ENCODE measurements at regions not wholly inside any gene's neighbourhood (a gene's known extent, or its start where the extent isn't known, plus 50 kb on each side); places are given as distances from the start of the nearest gene placed in this dataset.

DNA sequence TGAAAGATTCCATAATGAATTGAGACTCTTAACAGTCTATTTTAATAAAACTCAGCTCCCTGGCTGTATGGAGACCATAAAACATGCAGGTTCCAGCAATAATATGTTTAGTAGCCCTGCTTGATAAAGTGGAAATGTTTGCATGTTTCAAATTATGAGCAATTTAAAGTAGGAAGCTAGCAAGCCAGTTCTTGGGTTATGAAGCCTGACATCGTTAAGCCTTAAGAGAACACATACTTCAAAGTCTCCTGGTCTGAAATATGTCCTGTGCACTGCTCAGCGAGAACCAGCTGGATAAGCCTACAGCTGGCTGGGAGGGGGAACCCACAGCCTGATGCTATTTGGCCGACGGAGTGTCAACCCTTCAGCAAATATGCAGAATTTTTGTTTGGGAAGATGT lies 140.3 kb downstream of the SALL1 start:
- DNase-seq (ENCODE audit: low spot score), result no peak
- CTCF ChIA-PET, result no interaction called here
- TF ChIP-seq NR3C1 (CRISPR knock-in tag; conservative IDR thresholded peaks at IDR 0.05; ENCODE audit: low read depth) (no peak), ZNF263 (CRISPR knock-in tag; IDR thresholded peaks at IDR 0.05; ENCODE audit: low read depth) (no peak), JUN (CRISPR knock-in tag; IDR thresholded peaks at IDR 0.05) (no peak), FOXP1 (CRISPR knock-in tag; IDR thresholded peaks at IDR 0.05; ENCODE audit: borderline replicate concordance) (no peak)
- TF ChIP-seq, protein P1, sequence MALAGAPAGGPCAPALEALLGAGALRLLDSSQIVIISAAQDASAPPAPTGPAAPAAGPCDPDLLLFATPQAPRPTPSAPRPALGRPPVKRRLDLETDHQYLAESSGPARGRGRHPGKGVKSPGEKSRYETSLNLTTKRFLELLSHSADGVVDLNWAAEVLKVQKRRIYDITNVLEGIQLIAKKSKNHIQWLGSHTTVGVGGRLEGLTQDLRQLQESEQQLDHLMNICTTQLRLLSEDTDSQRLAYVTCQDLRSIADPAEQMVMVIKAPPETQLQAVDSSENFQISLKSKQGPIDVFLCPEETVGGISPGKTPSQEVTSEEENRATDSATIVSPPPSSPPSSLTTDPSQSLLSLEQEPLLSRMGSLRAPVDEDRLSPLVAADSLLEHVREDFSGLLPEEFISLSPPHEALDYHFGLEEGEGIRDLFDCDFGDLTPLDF (CRISPR knock-in tag; IDR thresholded peaks at IDR 0.05), result no peak
- TF ChIP-seq, protein P2, sequence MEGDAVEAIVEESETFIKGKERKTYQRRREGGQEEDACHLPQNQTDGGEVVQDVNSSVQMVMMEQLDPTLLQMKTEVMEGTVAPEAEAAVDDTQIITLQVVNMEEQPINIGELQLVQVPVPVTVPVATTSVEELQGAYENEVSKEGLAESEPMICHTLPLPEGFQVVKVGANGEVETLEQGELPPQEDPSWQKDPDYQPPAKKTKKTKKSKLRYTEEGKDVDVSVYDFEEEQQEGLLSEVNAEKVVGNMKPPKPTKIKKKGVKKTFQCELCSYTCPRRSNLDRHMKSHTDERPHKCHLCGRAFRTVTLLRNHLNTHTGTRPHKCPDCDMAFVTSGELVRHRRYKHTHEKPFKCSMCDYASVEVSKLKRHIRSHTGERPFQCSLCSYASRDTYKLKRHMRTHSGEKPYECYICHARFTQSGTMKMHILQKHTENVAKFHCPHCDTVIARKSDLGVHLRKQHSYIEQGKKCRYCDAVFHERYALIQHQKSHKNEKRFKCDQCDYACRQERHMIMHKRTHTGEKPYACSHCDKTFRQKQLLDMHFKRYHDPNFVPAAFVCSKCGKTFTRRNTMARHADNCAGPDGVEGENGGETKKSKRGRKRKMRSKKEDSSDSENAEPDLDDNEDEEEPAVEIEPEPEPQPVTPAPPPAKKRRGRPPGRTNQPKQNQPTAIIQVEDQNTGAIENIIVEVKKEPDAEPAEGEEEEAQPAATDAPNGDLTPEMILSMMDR (IDR thresholded peaks at IDR 0.05), result no peak
- POLR2A ChIA-PET, result no interaction called here
- no peak overlapping the region for H3K27ac Mint-ChIP-seq
- ATAC-seq, result no peak
- peaks cover 9% of the 10 kb centered on the region for H3K27me3 Mint-ChIP-seq (ENCODE audit: low read depth)
- peaks cover 4% of the 10 kb centered on the region for H3K4me1 Mint-ChIP-seq
- no peak overlapping the region for H3K4me3 Mint-ChIP-seq
- H3K36me3 Mint-ChIP-seq, result peaks cover 3% of the 10 kb centered on the region
- peaks cover 27% of the 10 kb centered on the region for H3K9me3 Mint-ChIP-seq

DNA sequence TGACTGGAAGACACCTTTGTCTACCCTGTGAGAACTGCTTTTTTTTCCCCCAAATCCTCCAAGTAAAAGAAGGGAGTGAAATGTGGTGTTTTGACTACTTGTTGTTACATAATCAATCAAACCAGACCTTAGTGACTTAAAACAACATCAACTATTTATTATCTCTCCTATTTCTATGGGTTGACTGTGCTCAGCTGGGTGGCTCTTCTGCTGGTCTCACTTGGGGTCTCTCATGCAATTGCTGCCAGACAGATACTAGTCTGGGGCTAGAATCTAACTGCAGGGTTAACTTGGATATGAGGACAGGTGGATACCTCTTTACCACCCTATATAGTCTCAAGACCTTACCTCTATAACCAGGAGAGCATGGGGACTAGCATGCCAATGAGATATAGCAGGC lies 141.3 kb downstream of the SALL1 start:
- peaks cover 27% of the 10 kb centered on the region for H3K9me3 Mint-ChIP-seq
- DNase-seq (ENCODE audit: low spot score), result no peak
- H3K27me3 Mint-ChIP-seq (ENCODE audit: low read depth), result peaks cover 3% of the 10 kb centered on the region
- H3K36me3 Mint-ChIP-seq, result peaks cover 3% of the 10 kb centered on the region
- POLR2A ChIA-PET, result no interaction called here
- peaks cover 4% of the 10 kb centered on the region for H3K4me1 Mint-ChIP-seq
- CTCF ChIA-PET, result no interaction called here
- H3K4me3 Mint-ChIP-seq, result no peak overlapping the region
- H3K27ac Mint-ChIP-seq, result no peak overlapping the region
- no peak for ATAC-seq
- TF ChIP-seq ZNF138 (CRISPR knock-in tag; conservative IDR thresholded peaks at IDR 0.05), result no peak
- no peak for TF ChIP-seq MYBL2 (CRISPR knock-in tag; IDR thresholded peaks at IDR 0.05)
- no peak for TF ChIP-seq TEAD1 (CRISPR knock-in tag; IDR thresholded peaks at IDR 0.05)
- TF ChIP-seq, protein P3, sequence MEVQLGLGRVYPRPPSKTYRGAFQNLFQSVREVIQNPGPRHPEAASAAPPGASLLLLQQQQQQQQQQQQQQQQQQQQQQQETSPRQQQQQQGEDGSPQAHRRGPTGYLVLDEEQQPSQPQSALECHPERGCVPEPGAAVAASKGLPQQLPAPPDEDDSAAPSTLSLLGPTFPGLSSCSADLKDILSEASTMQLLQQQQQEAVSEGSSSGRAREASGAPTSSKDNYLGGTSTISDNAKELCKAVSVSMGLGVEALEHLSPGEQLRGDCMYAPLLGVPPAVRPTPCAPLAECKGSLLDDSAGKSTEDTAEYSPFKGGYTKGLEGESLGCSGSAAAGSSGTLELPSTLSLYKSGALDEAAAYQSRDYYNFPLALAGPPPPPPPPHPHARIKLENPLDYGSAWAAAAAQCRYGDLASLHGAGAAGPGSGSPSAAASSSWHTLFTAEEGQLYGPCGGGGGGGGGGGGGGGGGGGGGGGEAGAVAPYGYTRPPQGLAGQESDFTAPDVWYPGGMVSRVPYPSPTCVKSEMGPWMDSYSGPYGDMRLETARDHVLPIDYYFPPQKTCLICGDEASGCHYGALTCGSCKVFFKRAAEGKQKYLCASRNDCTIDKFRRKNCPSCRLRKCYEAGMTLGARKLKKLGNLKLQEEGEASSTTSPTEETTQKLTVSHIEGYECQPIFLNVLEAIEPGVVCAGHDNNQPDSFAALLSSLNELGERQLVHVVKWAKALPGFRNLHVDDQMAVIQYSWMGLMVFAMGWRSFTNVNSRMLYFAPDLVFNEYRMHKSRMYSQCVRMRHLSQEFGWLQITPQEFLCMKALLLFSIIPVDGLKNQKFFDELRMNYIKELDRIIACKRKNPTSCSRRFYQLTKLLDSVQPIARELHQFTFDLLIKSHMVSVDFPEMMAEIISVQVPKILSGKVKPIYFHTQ (CRISPR knock-in tag; IDR thresholded peaks at IDR 0.05), result no peak
- no peak for TF ChIP-seq NR1H2 (CRISPR knock-in tag; IDR thresholded peaks at IDR 0.05)
- no peak for TF ChIP-seq ZNF416 (CRISPR knock-in tag; IDR thresholded peaks at IDR 0.05)
- TF ChIP-seq, protein P1 (CRISPR knock-in tag; IDR thresholded peaks at IDR 0.05), result no peak
- no peak for TF ChIP-seq ETV6 (CRISPR knock-in tag; IDR thresholded peaks at IDR 0.05)
- no peak for TF ChIP-seq CREB1 (CRISPR knock-in tag; IDR thresholded peaks at IDR 0.05)
- TF ChIP-seq, protein P4, sequence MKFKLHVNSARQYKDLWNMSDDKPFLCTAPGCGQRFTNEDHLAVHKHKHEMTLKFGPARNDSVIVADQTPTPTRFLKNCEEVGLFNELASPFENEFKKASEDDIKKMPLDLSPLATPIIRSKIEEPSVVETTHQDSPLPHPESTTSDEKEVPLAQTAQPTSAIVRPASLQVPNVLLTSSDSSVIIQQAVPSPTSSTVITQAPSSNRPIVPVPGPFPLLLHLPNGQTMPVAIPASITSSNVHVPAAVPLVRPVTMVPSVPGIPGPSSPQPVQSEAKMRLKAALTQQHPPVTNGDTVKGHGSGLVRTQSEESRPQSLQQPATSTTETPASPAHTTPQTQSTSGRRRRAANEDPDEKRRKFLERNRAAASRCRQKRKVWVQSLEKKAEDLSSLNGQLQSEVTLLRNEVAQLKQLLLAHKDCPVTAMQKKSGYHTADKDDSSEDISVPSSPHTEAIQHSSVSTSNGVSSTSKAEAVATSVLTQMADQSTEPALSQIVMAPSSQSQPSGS (CRISPR knock-in tag; IDR thresholded peaks at IDR 0.05; ENCODE audit: borderline replicate concordance, low read depth), result no peak
- TF ChIP-seq, protein P5, sequence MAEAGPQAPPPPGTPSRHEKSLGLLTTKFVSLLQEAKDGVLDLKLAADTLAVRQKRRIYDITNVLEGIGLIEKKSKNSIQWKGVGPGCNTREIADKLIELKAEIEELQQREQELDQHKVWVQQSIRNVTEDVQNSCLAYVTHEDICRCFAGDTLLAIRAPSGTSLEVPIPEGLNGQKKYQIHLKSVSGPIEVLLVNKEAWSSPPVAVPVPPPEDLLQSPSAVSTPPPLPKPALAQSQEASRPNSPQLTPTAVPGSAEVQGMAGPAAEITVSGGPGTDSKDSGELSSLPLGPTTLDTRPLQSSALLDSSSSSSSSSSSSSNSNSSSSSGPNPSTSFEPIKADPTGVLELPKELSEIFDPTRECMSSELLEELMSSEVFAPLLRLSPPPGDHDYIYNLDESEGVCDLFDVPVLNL (CRISPR knock-in tag; IDR thresholded peaks at IDR 0.05; ENCODE audit: borderline replicate concordance, low read depth), result no peak
- TF ChIP-seq NFATC4 (CRISPR knock-in tag; IDR thresholded peaks at IDR 0.05), result no peak
- TF ChIP-seq, protein P6, sequence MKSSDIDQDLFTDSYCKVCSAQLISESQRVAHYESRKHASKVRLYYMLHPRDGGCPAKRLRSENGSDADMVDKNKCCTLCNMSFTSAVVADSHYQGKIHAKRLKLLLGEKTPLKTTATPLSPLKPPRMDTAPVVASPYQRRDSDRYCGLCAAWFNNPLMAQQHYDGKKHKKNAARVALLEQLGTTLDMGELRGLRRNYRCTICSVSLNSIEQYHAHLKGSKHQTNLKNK (CRISPR knock-in tag; IDR thresholded peaks at IDR 0.05), result no peak
- no peak for TF ChIP-seq SMAD3 (CRISPR knock-in tag; IDR thresholded peaks at IDR 0.05; ENCODE audit: borderline replicate concordance)
- TF ChIP-seq, protein P7, sequence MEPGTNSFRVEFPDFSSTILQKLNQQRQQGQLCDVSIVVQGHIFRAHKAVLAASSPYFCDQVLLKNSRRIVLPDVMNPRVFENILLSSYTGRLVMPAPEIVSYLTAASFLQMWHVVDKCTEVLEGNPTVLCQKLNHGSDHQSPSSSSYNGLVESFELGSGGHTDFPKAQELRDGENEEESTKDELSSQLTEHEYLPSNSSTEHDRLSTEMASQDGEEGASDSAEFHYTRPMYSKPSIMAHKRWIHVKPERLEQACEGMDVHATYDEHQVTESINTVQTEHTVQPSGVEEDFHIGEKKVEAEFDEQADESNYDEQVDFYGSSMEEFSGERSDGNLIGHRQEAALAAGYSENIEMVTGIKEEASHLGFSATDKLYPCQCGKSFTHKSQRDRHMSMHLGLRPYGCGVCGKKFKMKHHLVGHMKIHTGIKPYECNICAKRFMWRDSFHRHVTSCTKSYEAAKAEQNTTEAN (CRISPR knock-in tag; IDR thresholded peaks at IDR 0.05), result no peak

All from WTC11 (cell line).